ENCODE measurements at regions not wholly inside any gene's neighbourhood (a gene's known extent, or its start where the extent isn't known, plus 50 kb on each side); places are given as distances from the start of the nearest gene placed in this dataset.

- no peak for DNase-seq (ENCODE audit: low read depth)
These were observed 176.0 kb downstream of the ABHD5 start for GRCh38 chr3:43866529-43867353.

- DNase-seq (ENCODE audit: low read depth): no peak
These were observed 176.8 kb downstream of the ABHD5 start for GRCh38 chr3:43867436-43868072.

GRCh38 chr3:43869491-43869890, 178.8 kb downstream of the ABHD5 start:
- DNase-seq (ENCODE audit: low read depth): no peak

- no peak for DNase-seq (ENCODE audit: low read depth)
These were observed 179.4 kb downstream of the ABHD5 start for GRCh38 chr3:43870120-43870519.

GRCh38 chr3:43870844-43871626, 180.3 kb downstream of the ABHD5 start:
- DNase-seq (ENCODE audit: low read depth): no peak

GRCh38 chr3:43871627-43872245, 181.0 kb downstream of the ABHD5 start:
- no peak for DNase-seq (ENCODE audit: low read depth)

- no peak for DNase-seq (ENCODE audit: low read depth)
These were observed 181.6 kb downstream of the ABHD5 start for GRCh38 chr3:43872301-43872700.

- no peak for DNase-seq (ENCODE audit: low read depth)
These were observed 182.2 kb downstream of the ABHD5 start for GRCh38 chr3:43872901-43873300.

- no peak for DNase-seq (ENCODE audit: low read depth)
These were observed 183.0 kb downstream of the ABHD5 start for GRCh38 chr3:43873723-43874122.

GRCh38 chr3:43874290-43874689, 183.6 kb downstream of the ABHD5 start:
- DNase-seq (ENCODE audit: low read depth): no peak

GRCh38 chr3:43874731-43875130, 184.0 kb downstream of the ABHD5 start:
- DNase-seq (ENCODE audit: low read depth): no peak

- no peak for DNase-seq (ENCODE audit: low read depth)
These were observed 185.9 kb downstream of the ABHD5 start for GRCh38 chr3:43876648-43877047.

- DNase-seq (ENCODE audit: low read depth): no peak
These were observed 188.4 kb downstream of the ABHD5 start for GRCh38 chr3:43879166-43879565.

- no peak for DNase-seq (ENCODE audit: low read depth)
These were observed 192.4 kb downstream of the ABHD5 start for GRCh38 chr3:43882976-43883680.

- DNase-seq (ENCODE audit: low read depth): no peak
These were observed 193.1 kb downstream of the ABHD5 start for GRCh38 chr3:43883729-43884396.

GRCh38 chr3:43884581-43884980, 193.8 kb downstream of the ABHD5 start:
- DNase-seq (ENCODE audit: low read depth): no peak

- no peak for DNase-seq (ENCODE audit: low read depth)
These were observed 195.3 kb downstream of the ABHD5 start for GRCh38 chr3:43885908-43886618.

GRCh38 chr3:43892061-43892460, 201.3 kb downstream of the ABHD5 start:
- no peak for DNase-seq (ENCODE audit: low read depth)

GRCh38 chr3:43892526-43892925, 201.8 kb downstream of the ABHD5 start:
- DNase-seq (ENCODE audit: low read depth): no peak

- no peak for DNase-seq (ENCODE audit: low read depth)
These were observed 203.0 kb downstream of the ABHD5 start for GRCh38 chr3:43893727-43894126.
